GM12873 (cell line): ENCODE measurements at regions not wholly inside any gene's neighbourhood (a gene's known extent, or its start where the extent isn't known, plus 50 kb on each side); places are given as distances from the start of the nearest gene placed in this dataset.

Experiments
- CTCF ChIP-seq: IDR thresholded peaks from 2 replicates; pipeline ENCODE4 v1.5.1; 2012; ENCODE audit warnings: low read depth, mild to moderate bottlenecking, moderate library complexity, low read length, control low read depth; ENCODE audit not compliant: insufficient read depth; ENCODE audit errors: missing control alignments

- no peak for TF ChIP-seq CTCF
Measured at GRCh38 chr9:69955536-69956355, 87.9 kb upstream of the MAMDC2 start.

- TF ChIP-seq CTCF: no peak
Measured at GRCh38 chr9:69961843-69962242, 81.8 kb upstream of the MAMDC2 start.

- no peak for TF ChIP-seq CTCF
Measured at GRCh38 chr9:69963803-69964202, 79.8 kb upstream of the MAMDC2 start.

GRCh38 chr9:69964446-69964845 is 79.2 kb upstream of the MAMDC2 start:
- no peak for TF ChIP-seq CTCF

GRCh38 chr9:69965416-69966145 is 78.1 kb upstream of the MAMDC2 start:
- no peak for TF ChIP-seq CTCF

- TF ChIP-seq CTCF: no peak
Measured at GRCh38 chr9:69967344-69967743, 76.3 kb upstream of the MAMDC2 start.

GRCh38 chr9:69970001-69970533 is 73.6 kb upstream of the MAMDC2 start:
- no peak for TF ChIP-seq CTCF
